ENCODE measurements at regions not wholly inside any gene's neighbourhood (a gene's known extent, or its start where the extent isn't known, plus 50 kb on each side); places are given as distances from the start of the nearest gene placed in this dataset.

GRCh38 chr5:8341406-8341805 lies 472.5 kb downstream of the MTRR start:
- Mint-ChIP-seq H3K4me3 (no peak overlapping the region), H3K9me3 (peaks cover 7 to 48% (median 17%) of the 10 kb centered on the region in 6 donors), H3K27me3 (ENCODE audit: low read depth in 3 of 3) (peaks cover 0 to 4% (median 0%) of the 10 kb centered on the region in 3 donors), H3K36me3 (no peaks in the 10 kb centered on the region), H3K27ac (no peak overlapping the region), H3K4me1 (no peaks in the 10 kb centered on the region)
- DNase-seq = no peak

GRCh38 chr5:8347984-8348383 lies 479.0 kb downstream of the MTRR start:
- H3K4me1 Mint-ChIP-seq = no peaks in the 10 kb centered on the region
- no peak for DNase-seq
- no peak overlapping the region for H3K4me3 Mint-ChIP-seq
- peaks cover 5 to 50% (median 18%) of the 10 kb centered on the region in 6 donors for H3K9me3 Mint-ChIP-seq
- peaks cover 0 to 2% (median 0%) of the 10 kb centered on the region in 3 donors for H3K27me3 Mint-ChIP-seq (ENCODE audit: low read depth in 3 of 3)
- no peak overlapping the region for H3K27ac Mint-ChIP-seq
- H3K36me3 Mint-ChIP-seq = no peaks in the 10 kb centered on the region

GRCh38 chr5:8349855-8350254 lies 480.9 kb downstream of the MTRR start:
- Mint-ChIP-seq H3K9me3 (peaks cover 5 to 38% (median 16%) of the 10 kb centered on the region in 6 donors), H3K27ac (no peak overlapping the region), H3K27me3 (ENCODE audit: low read depth in 3 of 3) (peaks cover 0 to 2% (median 0%) of the 10 kb centered on the region in 3 donors), H3K4me1 (no peaks in the 10 kb centered on the region), H3K4me3 (no peak overlapping the region), H3K36me3 (no peaks in the 10 kb centered on the region)
- DNase-seq = no peak

- Mint-ChIP-seq H3K9me3 (peaks cover 1 to 30% (median 12%) of the 10 kb centered on the region in 6 donors), H3K27ac (no peak overlapping the region), H3K4me3 (no peak overlapping the region), H3K36me3 (no peaks in the 10 kb centered on the region), H3K4me1 (no peaks in the 10 kb centered on the region), H3K27me3 (ENCODE audit: low read depth in 3 of 3) (no peaks in the 10 kb centered on the region)
- no peak for DNase-seq
These were observed 481.8 kb downstream of the MTRR start for GRCh38 chr5:8350644-8351339.

DNA sequence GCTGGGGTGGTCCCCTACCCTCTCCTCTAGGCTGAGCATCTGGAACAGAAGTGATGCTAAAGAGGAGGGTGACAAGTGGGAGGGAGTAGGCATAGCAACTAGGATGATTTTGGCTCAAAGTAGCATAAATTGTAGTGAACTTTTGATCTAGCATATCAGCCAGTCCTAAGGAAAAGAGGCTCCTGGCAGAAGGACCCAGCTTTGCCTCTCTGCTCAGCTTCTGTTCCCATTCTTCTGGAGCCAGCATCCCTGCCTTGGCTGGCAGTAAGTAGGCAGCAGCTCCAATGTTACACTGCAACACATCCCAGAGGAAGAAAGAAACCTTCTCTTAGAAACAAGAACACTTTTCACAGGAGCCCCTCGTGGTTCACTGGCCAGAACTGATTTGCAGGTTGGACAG lies 487.0 kb downstream of the MTRR start:
- no peak for DNase-seq
- Mint-ChIP-seq H3K4me3 (no peak overlapping the region), H3K9me3 (peaks cover under 1 to 25% (median 3%) of the 10 kb centered on the region in 6 donors), H3K27me3 (ENCODE audit: low read depth in 3 of 3) (peaks cover 0 to 4% (median 0%) of the 10 kb centered on the region in 3 donors), H3K4me1 (no peaks in the 10 kb centered on the region), H3K36me3 (peaks cover 0 to 5% (median 0%) of the 10 kb centered on the region in 3 donors), H3K27ac (no peak overlapping the region)

- H3K36me3 Mint-ChIP-seq = peaks cover 0 to 5% (median 0%) of the 10 kb centered on the region in 3 donors
- no peaks in the 10 kb centered on the region for H3K4me1 Mint-ChIP-seq
- no peak overlapping the region for H3K4me3 Mint-ChIP-seq
- no peak for DNase-seq
- H3K27me3 Mint-ChIP-seq (ENCODE audit: low read depth in 3 of 3) = peaks cover 0 to 4% (median 0%) of the 10 kb centered on the region in 3 donors
- H3K27ac Mint-ChIP-seq = no peak overlapping the region
- H3K9me3 Mint-ChIP-seq = peaks cover 0 to 17% (median 4%) of the 10 kb centered on the region in 6 donors
These were observed 491.1 kb downstream of the MTRR start for GRCh38 chr5:8360012-8360411.

GRCh38 chr5:8362495-8362894 lies 493.5 kb downstream of the MTRR start:
- no peak for DNase-seq
- H3K9me3 Mint-ChIP-seq = peaks cover 2 to 9% (median 5%) of the 10 kb centered on the region in 6 donors
- H3K4me3 Mint-ChIP-seq = no peak overlapping the region
- no peak overlapping the region for H3K27ac Mint-ChIP-seq
- peaks cover 0 to 5% (median 0%) of the 10 kb centered on the region in 3 donors for H3K36me3 Mint-ChIP-seq
- peaks cover 0 to 4% (median 0%) of the 10 kb centered on the region in 3 donors for H3K27me3 Mint-ChIP-seq (ENCODE audit: low read depth in 3 of 3)
- no peaks in the 10 kb centered on the region for H3K4me1 Mint-ChIP-seq

DNA sequence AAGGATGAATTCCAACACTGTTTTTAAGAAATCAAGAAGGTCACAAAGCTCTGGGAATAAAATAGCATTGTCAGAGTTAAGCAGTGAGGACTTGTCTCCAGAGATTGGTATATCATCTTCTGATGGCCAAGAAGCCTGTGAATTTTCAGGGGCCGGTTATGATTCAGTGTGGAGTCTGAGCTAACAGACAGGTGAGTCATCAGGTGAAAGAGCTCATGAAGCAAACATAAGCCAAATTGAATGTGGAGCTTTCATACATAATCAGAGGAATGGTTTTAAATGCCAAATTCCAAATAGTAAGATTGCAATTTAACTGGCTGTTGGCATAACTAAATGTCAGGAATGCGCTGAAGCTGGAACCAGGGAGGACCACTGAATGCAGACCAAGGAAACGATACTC lies 494.2 kb downstream of the MTRR start:
- Mint-ChIP-seq H3K4me3 (no peak overlapping the region), H3K36me3 (peaks cover 0 to 5% (median 0%) of the 10 kb centered on the region in 3 donors)

GRCh38 chr5:8366266-8366665 lies 497.3 kb downstream of the MTRR start:
- DNase-seq = no peak
- H3K27ac Mint-ChIP-seq = no peak overlapping the region
- H3K36me3 Mint-ChIP-seq = no peaks in the 10 kb centered on the region
- H3K4me1 Mint-ChIP-seq = no peaks in the 10 kb centered on the region
- peaks cover 2 to 7% (median 4%) of the 10 kb centered on the region in 6 donors for H3K9me3 Mint-ChIP-seq
- no peaks in the 10 kb centered on the region for H3K27me3 Mint-ChIP-seq (ENCODE audit: low read depth in 3 of 3)
- no peak overlapping the region for H3K4me3 Mint-ChIP-seq

More for the DNA sequence above, 494.2 kb downstream of the MTRR start:
- no peaks in the 10 kb centered on the region for H3K4me1 Mint-ChIP-seq
- H3K27ac Mint-ChIP-seq = no peak overlapping the region
- no peak for DNase-seq
- peaks cover 2 to 9% (median 5%) of the 10 kb centered on the region in 6 donors for H3K9me3 Mint-ChIP-seq
- H3K27me3 Mint-ChIP-seq (ENCODE audit: low read depth in 3 of 3) = peaks cover 0 to 4% (median 0%) of the 10 kb centered on the region in 3 donors

GRCh38 chr5:8376478-8376877 lies 507.5 kb downstream of the MTRR start:
- H3K4me3 Mint-ChIP-seq = no peak overlapping the region
- H3K9me3 Mint-ChIP-seq = peaks cover 5 to 29% (median 11%) of the 10 kb centered on the region in 6 donors
- DNase-seq = no peak
- peaks cover 0 to 2% (median 0%) of the 10 kb centered on the region in 3 donors for H3K27me3 Mint-ChIP-seq (ENCODE audit: low read depth in 3 of 3)
- no peak overlapping the region for H3K27ac Mint-ChIP-seq
- H3K4me1 Mint-ChIP-seq = peaks cover 0 to 5% of the 10 kb centered on the region in 2 donors
- H3K36me3 Mint-ChIP-seq = no peaks in the 10 kb centered on the region

DNA sequence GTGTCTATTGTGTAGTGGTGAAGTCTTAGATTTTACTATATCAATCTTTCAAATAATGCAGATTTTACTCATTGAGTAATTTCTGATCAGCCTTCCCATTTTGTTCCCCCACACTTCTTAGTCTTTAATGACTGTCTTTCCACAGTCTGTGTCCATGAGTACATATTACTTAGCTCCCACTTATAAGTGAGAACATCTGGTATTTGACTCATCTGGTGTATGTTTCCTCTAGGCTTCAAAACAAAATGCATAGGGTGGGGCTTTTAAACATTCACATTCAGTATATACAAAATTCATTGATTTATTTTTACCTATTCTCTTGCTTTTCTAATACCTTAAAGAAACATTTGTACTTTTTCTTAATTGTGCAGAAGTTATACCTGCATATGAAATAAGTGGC lies 513.0 kb downstream of the MTRR start:
- DNase-seq = no peak
- Mint-ChIP-seq H3K27ac (no peak overlapping the region), H3K4me3 (no peak overlapping the region), H3K4me1 (no peaks in the 10 kb centered on the region), H3K36me3 (no peaks in the 10 kb centered on the region), H3K9me3 (peaks cover 4 to 19% (median 15%) of the 10 kb centered on the region in 6 donors), H3K27me3 (ENCODE audit: low read depth in 3 of 3) (no peaks in the 10 kb centered on the region)

GRCh38 chr5:8382456-8382855 lies 513.5 kb downstream of the MTRR start:
- no peak overlapping the region for H3K4me3 Mint-ChIP-seq
- peaks cover 4 to 23% (median 17%) of the 10 kb centered on the region in 6 donors for H3K9me3 Mint-ChIP-seq
- DNase-seq = no peak
- no peak overlapping the region for H3K27ac Mint-ChIP-seq
- H3K27me3 Mint-ChIP-seq (ENCODE audit: low read depth in 3 of 3) = no peaks in the 10 kb centered on the region
- H3K36me3 Mint-ChIP-seq = no peaks in the 10 kb centered on the region
- H3K4me1 Mint-ChIP-seq = no peaks in the 10 kb centered on the region

DNA sequence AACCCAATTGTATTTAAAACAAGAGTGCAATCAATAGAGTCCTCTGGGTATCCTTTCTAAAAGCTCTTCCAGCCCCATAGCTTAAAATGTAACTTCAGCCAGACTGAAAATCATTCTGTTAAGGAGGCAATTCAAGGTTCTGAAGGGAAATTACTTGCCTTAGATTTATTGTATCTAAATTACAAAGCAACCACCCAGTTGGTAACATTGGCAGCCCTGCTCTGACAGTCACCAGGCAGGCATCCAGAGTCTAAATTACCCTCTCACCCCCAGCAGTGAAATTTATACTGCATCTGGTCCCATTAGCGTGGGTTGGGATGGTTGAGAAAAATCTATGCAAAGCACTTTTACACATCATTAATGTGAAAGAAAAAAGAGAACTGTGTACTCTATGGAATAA lies 514.7 kb downstream of the MTRR start:
- H3K9me3 Mint-ChIP-seq = peaks cover 4 to 27% (median 20%) of the 10 kb centered on the region in 6 donors
- H3K27ac Mint-ChIP-seq = no peak overlapping the region
- no peaks in the 10 kb centered on the region for H3K4me1 Mint-ChIP-seq
- DNase-seq = no peak
- no peaks in the 10 kb centered on the region for H3K36me3 Mint-ChIP-seq
- no peaks in the 10 kb centered on the region for H3K27me3 Mint-ChIP-seq (ENCODE audit: low read depth in 3 of 3)
- H3K4me3 Mint-ChIP-seq = no peak overlapping the region

DNA sequence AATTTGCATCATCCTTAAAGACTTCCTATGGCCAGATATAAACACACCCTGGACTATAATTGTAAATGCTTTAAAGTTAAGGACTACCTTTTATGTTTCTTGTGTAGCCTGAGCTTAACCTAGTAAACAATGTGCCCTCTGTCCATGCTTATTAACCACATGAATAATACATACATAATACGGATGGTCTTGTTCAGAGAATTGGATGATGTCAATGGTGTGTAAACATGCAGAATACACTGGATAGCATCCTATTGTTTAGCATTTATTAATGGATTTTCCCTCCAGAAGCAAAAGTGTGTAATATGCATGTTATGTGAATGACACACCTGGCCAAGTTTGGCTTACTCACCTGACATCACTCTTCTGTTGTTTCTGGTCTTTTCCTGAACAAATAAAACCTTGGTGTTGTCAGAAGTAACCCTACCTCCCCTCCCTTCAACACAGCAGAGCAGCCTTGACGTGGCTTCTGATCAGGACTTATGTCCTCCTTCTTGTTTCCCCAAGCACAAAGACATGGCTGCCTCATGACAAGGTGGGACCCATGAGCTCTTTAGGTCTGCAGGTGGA lies 517.9 kb downstream of the MTRR start:
- H3K27ac Mint-ChIP-seq = no peak overlapping the region

More for the DNA sequence above, 517.9 kb downstream of the MTRR start:
- Mint-ChIP-seq H3K4me3 (no peak overlapping the region), H3K4me1 (no peaks in the 10 kb centered on the region), H3K27me3 (ENCODE audit: low read depth in 3 of 3) (no peaks in the 10 kb centered on the region), H3K9me3 (peaks cover 4 to 30% (median 19%) of the 10 kb centered on the region in 6 donors), H3K36me3 (no peaks in the 10 kb centered on the region)
- DNase-seq = no peak
